Stimulated activated CD8-positive, alpha-beta memory T cell treated with anti-CD3 and anti-CD28 coated beads, Interleukin-4, amount 100 ng/mL, for 4 hours (primary cell): ENCODE measurements at regions not wholly inside any gene's neighbourhood (a gene's known extent, or its start where the extent isn't known, plus 50 kb on each side); places are given as distances from the start of the nearest gene placed in this dataset.

Experiments used
- DNase-seq, 2 donors: peaks; one replicate each; pipeline ENCODE4 v3.0.0-alpha.2; 2020; ENCODE audit warnings: low read depth in 2 of 2, low spot score in 1 of 2

- DNase-seq: no peak
Measured at GRCh38 chr11:70780246-70780535, 381.9 kb downstream of the CTTN start.

- no peak for DNase-seq
Measured at GRCh38 chr11:70782401-70782913, 384.1 kb downstream of the CTTN start.

- DNase-seq: no peak
Measured at GRCh38 chr11:70783356-70783755, 385.0 kb downstream of the CTTN start.

- DNase-seq: no peak
Measured at GRCh38 chr11:70783821-70784220, 385.5 kb downstream of the CTTN start.

GRCh38 chr11:70785372-70785771, 387.0 kb downstream of the CTTN start:
- no peak for DNase-seq

GRCh38 chr11:70786021-70786665, 387.8 kb downstream of the CTTN start:
- DNase-seq: no peak

- no peak for DNase-seq
Measured at GRCh38 chr11:70788248-70789022, 390.1 kb downstream of the CTTN start.

- DNase-seq: no peak
Measured at GRCh38 chr11:70790671-70791300, 392.5 kb downstream of the CTTN start.

GRCh38 chr11:70796648-70797227, 398.4 kb downstream of the CTTN start:
- DNase-seq: no peak

GRCh38 chr11:70798296-70798695, 400.0 kb downstream of the CTTN start:
- DNase-seq: no peak

GRCh38 chr11:70799386-70799785, 401.1 kb downstream of the CTTN start:
- no peak for DNase-seq

- DNase-seq: no peak
Measured at GRCh38 chr11:70802185-70802584, 403.9 kb downstream of the CTTN start.

- DNase-seq: no peak
Measured at GRCh38 chr11:70804139-70804837, 406.0 kb downstream of the CTTN start.

- no peak for DNase-seq
Measured at GRCh38 chr11:70805243-70805642, 406.9 kb downstream of the CTTN start.

GRCh38 chr11:70805971-70806370, 407.6 kb downstream of the CTTN start:
- DNase-seq: no peak

- no peak for DNase-seq
Measured at GRCh38 chr11:70806461-70807194, 408.3 kb downstream of the CTTN start.

GRCh38 chr11:70807195-70807543, 408.8 kb downstream of the CTTN start:
- no peak for DNase-seq

GRCh38 chr11:70808686-70809375, 410.5 kb downstream of the CTTN start:
- DNase-seq: no peak

GRCh38 chr11:70810133-70810532, 411.8 kb downstream of the CTTN start:
- DNase-seq: no peak

GRCh38 chr11:70810681-70811080, 412.4 kb downstream of the CTTN start:
- DNase-seq: no peak
